Stimulated activated CD4-positive, alpha-beta T cell treated with anti-CD3 and anti-CD28 coated beads, Interleukin-15, amount 100 ng/mL, for 24 hours (primary cell): ENCODE measurements at regions not wholly inside any gene's neighbourhood (a gene's known extent, or its start where the extent isn't known, plus 50 kb on each side); places are given as distances from the start of the nearest gene placed in this dataset.

ENCODE experiments used
- DNase-seq: peaks from one replicate; pipeline ENCODE4 v3.0.0-alpha.2; 2020

DNA sequence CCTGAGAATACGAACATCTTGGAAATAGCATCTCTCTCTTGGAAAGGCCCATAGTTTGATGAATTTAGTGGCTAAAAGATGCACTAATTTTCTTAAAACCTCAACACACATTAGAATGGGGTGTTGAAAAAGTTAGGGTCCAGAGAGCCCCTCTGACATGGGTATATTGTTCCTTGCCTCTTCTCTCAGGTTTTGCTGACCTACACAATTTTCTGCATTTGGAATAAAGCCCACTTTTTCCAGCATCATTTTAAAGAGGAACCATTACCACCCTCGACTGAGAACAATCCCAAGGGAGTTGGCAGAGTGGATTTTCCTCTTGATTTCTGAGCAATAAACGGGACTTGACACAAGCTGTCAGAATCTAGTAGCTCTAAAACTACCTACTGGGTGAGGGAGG is 156.1 kb downstream of the PMP22 start:
- DNase-seq = no peak

- DNase-seq = no peak
Measured at GRCh38 chr17:15106540-15106939, 158.6 kb downstream of the PMP22 start.

DNA sequence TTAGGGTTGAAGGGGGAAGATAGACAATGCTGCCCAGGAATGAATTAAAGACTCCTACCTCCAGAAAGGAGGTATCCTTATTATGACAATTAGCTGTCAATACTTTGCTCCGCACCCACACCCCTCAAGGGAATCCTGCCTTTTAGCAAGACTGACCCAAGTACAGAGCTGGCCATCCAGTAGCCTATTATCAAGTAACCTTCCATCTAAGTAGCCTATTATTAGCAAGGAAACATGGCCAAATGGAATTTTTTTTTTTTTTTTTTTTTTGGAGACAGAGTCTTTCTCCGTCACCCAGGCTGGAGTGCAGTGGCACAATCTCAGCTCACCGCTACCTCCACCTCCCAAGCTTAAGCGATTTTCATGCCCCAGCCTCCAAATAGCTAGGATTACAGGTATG is 161.3 kb downstream of the PMP22 start:
- no peak for DNase-seq

- no peak for DNase-seq
Measured at GRCh38 chr17:15101175-15101574, 164.0 kb downstream of the PMP22 start.

- no peak for DNase-seq
Measured at GRCh38 chr17:15096511-15096910, 168.6 kb downstream of the PMP22 start.

DNA sequence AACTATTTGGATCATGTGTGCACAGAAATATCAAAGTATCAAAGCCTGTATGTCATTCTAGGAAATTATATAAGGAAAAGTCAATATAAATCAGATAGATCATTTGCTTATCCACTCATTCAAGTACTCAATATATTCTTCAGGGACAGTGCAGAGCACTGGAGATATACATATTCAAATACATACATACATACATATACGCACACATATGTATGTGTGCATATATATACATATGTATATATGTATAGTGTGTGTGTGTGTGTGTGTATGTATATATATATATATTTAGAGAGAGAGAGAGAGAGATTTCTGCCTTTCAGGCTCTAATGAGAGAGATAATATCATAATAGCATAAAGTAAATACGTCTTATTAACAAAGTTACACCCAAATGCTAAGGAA is 169.2 kb downstream of the PMP22 start:
- DNase-seq = no peak

DNA sequence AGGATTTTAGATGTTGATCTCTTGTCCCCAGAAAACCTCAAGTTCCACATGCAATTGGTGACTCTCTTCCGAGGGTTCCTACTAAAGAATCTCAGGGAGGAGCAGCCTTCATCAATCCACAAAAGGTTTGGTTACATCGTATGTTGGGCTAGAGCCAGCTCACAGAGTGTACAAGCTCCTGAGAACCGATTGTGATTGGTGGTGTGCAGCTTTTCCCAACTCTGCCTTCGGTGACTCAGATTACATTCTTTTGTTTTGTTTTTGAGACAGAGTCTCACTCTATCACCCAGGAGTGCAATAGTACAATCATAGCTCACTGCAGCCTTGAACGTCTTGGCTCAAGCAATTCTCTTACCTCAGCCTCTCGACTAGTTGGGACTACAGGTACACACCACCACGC is 172.4 kb downstream of the PMP22 start:
- DNase-seq = no peak

GRCh38 chr17:15092261-15092660 is 172.9 kb downstream of the PMP22 start:
- DNase-seq = no peak

GRCh38 chr17:15091825-15092224 is 173.3 kb downstream of the PMP22 start:
- DNase-seq = no peak

- no peak for DNase-seq
Measured at GRCh38 chr17:15090533-15090932, 174.6 kb downstream of the PMP22 start.

DNA sequence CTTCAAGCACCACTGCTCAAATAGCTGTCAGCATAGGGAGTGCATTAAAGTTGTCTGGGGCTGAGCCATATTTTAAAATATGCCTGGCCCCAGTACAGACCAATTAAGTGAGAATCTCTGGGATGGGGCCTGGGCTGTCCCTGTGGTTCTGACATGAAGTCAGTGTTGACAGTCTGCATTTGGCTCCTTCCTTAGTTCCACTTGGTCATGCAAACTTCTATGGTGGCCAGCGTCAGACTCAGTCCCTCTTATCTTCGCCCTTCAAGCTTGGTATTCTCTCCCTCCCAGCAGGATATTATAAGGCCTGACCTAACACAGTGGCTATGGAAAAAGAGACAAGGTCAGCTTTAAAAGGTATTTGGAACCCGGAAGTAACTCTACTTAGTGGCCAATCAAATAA is 177.2 kb downstream of the PMP22 start:
- no peak for DNase-seq

DNA sequence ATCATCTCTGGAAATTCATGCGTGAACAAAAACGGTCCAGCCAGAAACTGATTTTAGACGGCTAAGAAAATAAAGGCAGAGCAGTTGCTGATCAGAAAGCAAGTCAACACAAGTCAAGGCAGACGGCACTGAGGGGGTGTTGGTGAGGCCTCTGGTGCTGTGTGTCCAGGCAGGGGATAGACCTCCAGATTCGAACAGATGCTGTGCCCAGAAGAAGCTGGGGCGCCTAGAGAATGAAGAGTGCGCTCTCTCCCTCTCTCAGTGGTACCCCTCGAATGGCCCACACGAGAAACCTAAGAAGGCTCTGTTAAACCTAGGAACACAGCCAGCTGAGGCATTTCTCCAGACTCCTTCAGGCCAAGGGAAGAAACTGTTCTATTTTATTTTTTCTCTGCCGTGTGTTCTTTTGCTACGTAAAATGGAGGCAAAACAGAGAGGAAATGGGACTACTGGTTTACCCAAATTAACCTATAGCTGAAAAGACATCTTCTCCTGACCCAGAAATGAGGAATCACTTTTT is 178.3 kb downstream of the PMP22 start:
- no peak for DNase-seq

GRCh38 chr17:15085890-15086677 is 179.0 kb downstream of the PMP22 start:
- DNase-seq = no peak

DNA sequence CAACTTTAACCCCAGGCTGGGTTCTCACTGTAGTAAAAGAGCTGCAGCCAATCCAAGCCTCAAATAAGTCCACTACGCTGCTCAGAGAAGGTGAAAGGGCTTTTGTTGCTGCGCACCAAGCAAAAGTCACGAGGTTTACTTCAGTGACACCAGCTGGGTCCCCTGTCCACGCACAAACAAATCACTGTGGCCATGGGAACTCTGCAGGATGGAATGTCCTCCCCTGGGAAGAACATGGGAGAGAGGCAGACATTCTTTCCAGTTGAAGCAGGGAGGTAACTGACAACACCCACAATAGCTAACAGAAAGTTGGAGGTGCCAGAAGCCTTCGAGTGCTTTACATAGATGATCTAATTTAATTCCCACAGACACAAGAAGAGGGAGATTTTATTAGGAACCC is 181.9 kb downstream of the PMP22 start:
- DNase-seq = no peak

- DNase-seq = no peak
Measured at GRCh38 chr17:15081008-15081407, 184.1 kb downstream of the PMP22 start.

- no peak for DNase-seq
Measured at GRCh38 chr17:15078570-15078969, 186.6 kb downstream of the PMP22 start.

- DNase-seq = no peak
Measured at GRCh38 chr17:15076991-15077663, 188.0 kb downstream of the PMP22 start.

DNA sequence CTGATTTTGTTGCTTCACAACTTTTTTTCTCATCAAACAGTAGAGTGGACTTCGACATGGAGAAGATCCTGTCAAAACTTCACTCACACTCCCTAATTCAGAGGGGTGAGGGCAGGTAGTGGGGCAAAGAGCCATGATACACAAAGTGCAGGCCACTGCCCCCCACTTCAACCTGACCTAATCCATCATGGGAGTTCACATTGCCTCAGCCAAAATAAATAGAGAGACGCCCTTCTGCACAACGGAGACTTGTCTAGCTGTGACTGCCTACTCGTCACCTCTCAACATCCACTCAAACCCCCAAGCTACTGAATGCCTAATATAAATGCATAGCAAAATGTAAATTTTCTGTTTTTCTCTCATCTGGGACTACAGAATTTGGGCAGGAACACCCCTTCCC is 213.2 kb downstream of the PMP22 start:
- DNase-seq = no peak

DNA sequence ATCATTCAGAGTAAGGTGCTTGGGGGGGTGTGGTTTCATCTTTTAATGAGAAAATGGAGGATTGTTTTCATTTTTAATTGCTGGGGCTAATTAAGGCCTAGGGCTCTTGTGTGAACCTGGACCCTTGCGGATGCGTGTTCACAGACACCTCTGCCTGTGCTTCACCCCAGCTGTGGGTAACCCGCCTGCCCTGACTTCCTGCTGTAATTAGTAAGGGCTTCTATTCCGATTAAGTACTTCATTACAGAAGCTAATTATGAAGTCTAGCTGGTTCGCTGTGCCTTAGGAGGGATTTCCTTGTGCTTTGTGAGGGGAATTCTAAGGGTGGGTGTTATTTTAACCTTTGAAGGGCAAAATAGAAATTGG is 215.3 kb downstream of the PMP22 start:
- no peak for DNase-seq

DNA sequence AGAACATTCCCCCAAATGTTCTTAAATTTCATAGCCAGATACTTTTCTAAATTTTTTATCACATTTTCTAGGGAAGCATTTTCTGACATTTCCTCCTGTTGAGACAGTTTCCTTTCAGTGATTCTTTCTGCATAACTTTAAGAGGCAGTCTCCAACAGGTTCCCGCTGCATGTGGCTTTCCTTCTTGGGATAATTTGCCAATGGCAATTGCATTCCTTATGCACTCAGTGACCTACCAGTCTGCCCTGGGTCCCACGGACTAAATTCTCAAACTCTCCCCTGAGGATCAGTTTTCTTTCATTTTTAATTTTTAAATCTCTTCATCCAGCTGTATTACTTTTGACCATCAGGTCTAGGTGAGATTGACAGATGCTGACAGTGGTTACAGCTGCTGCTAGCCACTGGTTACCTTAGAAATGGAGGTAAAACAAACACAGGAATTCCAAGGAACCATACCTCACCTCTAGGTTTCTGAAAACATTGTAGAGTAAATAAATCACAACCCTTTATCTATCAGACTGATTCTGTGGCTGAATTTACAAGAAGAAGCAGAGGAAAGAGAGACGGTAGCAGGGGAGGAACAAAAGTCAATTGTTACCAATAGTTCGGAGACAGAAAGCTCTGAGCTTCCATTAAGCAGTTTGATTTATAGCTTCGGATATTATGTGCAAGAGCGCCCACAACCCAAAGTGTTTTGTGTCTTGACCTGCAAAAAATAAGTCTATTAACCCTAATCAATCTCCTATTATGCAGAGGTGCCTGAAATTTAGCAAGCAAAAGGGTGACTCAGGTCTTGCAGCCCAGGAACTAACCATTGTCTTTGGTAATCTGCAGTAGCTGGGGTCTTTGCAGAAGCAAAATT is 216.0 kb downstream of the PMP22 start:
- DNase-seq = no peak

DNA sequence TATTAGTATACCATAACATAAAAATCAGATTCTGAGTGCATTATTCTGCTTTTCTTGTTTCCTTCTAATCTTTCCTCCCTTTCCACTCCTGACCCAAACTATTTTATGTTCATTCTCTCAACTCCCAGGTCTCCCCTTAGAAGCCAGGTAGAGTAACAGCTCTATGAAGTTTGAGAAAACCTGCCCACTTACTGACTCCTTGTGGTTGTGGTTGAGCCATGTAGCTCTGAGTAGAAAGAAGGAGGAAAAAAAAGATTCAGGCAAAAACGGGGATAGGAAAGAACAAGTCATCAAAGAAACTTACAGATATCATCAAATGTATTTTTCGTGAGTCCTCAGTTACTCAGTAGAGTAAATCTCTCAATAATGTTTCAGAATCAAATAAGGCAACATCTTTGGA is 216.7 kb downstream of the PMP22 start:
- DNase-seq = no peak

GRCh38 chr17:15042311-15042710 is 222.8 kb downstream of the PMP22 start:
- no peak for DNase-seq

GRCh38 chr17:15039366-15039765 is 225.8 kb downstream of the PMP22 start:
- DNase-seq = no peak

DNA sequence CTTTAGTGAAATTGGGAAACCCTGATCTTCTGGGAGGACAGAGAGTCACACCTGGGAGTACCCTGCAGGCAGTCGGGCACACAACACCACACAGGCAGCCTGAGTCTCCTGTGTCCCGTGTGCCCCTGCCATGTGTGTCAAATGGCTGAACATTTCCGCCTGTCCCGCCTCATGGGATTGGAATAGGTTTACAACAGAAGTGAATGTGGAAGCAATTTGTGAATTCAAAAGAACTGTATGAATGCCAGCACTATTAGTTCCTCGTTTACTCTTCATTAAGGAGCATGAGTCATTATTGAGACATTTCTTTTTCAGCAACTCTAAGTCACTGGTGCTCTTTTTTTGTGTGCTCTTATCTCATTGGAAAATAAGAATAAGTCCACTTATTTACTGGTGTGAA is 226.5 kb downstream of the PMP22 start:
- DNase-seq = no peak
